Endothelial cell of umbilical vein (primary cell): ENCODE measurements at regions not wholly inside any gene's neighbourhood (a gene's known extent, or its start where the extent isn't known, plus 50 kb on each side); places are given as distances from the start of the nearest gene placed in this dataset.

Experiments used
- BruUV-seq: library from RNA; stranded (reverse); fragments of 400-500 nt; replicated peaks from 2 replicates; lab custom pipeline; 2021; lab: Mats Ljungman, UMichigan
- CTCF ChIA-PET: fragments of 300-600, 350-600 bp; sonication (Branson Sonifier 250); formaldehyde crosslinking; loops from one replicate; lab custom pipeline; 2021; ENCODE audit warnings: antibody characterized with exemption, inconsistent platforms; lab: Charles Lee
- POLR2A ChIA-PET: fragments of 300-600, 350-600 bp; sonication (Branson Sonifier 250); formaldehyde crosslinking; loops from one replicate; lab custom pipeline; 2021; ENCODE audit warnings: antibody characterized with exemption, inconsistent platforms; lab: Charles Lee
- DNase-seq: peaks from one replicate; pipeline ENCODE4 v3.0.0-alpha.2; 2011; ENCODE audit warnings: low read depth, low spot score
- FAIRE-seq: peaks from 2 replicates; lab custom pipeline; 2011; peaks lifted over from hg19 to GRCh38; lab: Jason Lieb, UNC
- H2AFZ ChIP-seq: 2 replicates; pipeline ENCODE4 v1.6.0; 2012; ENCODE audit warnings: low read depth, low read length, control low read depth, inconsistent platforms
- H3K27ac ChIP-seq: 2 replicates; pipeline ENCODE4 v1.5.1; 2011; ENCODE audit warnings: low read depth, mild to moderate bottlenecking, control low read depth, low read length, moderate library complexity; ENCODE audit not compliant: insufficient read depth
- H3K27me3 ChIP-seq, 2 experiments: 2 replicates each; pipeline versions ENCODE4 v1.6.0 to v1.6.1; 2011; ENCODE audit warnings: low read length in 2 of 2, mixed read lengths in 1 of 2; ENCODE audit not compliant: control insufficient read depth in 2 of 2, insufficient read depth in 2 of 2
- H3K36me3 ChIP-seq, 2 experiments: 2 replicates in 1 of 2; 3 replicates in 1 of 2; pipeline ENCODE4 v1.5.1; 2011; ENCODE audit warnings: low read length in 2 of 2, mild to moderate bottlenecking in 1 of 2, moderate library complexity in 1 of 2; ENCODE audit not compliant: control insufficient read depth in 2 of 2, insufficient read depth in 2 of 2; ENCODE audit errors: extremely low read depth in 1 of 2
- H3K4me1 ChIP-seq: 3 replicates; pipeline ENCODE4 v1.5.1; 2011; ENCODE audit warnings: mild to moderate bottlenecking, low read length; ENCODE audit not compliant: control insufficient read depth, insufficient read depth; ENCODE audit errors: extremely low read depth
- H3K4me2 ChIP-seq: 2 replicates; pipeline ENCODE4 v1.6.1; 2011; ENCODE audit warnings: low read length, control low read depth, mixed read lengths; ENCODE audit not compliant: insufficient read depth
- H3K4me3 ChIP-seq, 3 experiments: fragments of 200-600 bp in 1 of 3; sonication (generic), shearing (Covaris generic) in 1 of 3; replicated peaks in 1 of 3; 2 replicates each; pipeline ENCODE4 v1.5.1; 2011 to 2016; ENCODE audit warnings: control low read depth in 3 of 3, low read length in 3 of 3, mild to moderate bottlenecking in 2 of 3, inconsistent platforms in 1 of 3, low read depth in 1 of 3, moderate library complexity in 1 of 3; ENCODE audit not compliant: insufficient read depth in 1 of 3
- H3K79me2 ChIP-seq: 2 replicates; pipeline ENCODE4 v1.6.0; 2012; ENCODE audit warnings: low read length, inconsistent platforms; ENCODE audit not compliant: control insufficient read depth, insufficient read depth
- H3K9ac ChIP-seq: replicated peaks from 2 replicates; pipeline ENCODE3; 2011; ENCODE audit warnings: low read length, control low read depth; ENCODE audit not compliant: insufficient read depth; ENCODE audit errors: extremely low read depth
- H3K9me1 ChIP-seq: replicated peaks from 3 replicates; pipeline ENCODE4 v1.6.0; 2011; ENCODE audit warnings: mild to moderate bottlenecking, low read length; ENCODE audit not compliant: control insufficient read depth, insufficient read depth; ENCODE audit errors: extremely low read depth
- H3K9me3 ChIP-seq: replicated peaks from 2 replicates; pipeline ENCODE4 v1.5.1; 2012; ENCODE audit warnings: low read length, inconsistent platforms; ENCODE audit not compliant: control insufficient read depth, insufficient read depth
- H4K20me1 ChIP-seq: replicated peaks from 2 replicates; pipeline ENCODE3; 2011; ENCODE audit warnings: mild to moderate bottlenecking, low read length; ENCODE audit not compliant: control insufficient read depth, insufficient read depth; ENCODE audit errors: extremely low read depth
- CTCF ChIP-seq, 2 donors: IDR thresholded peaks; 1 replicate in 1 of 2; 2 replicates in 1 of 2; pipeline ENCODE4 v1.5.1; 2011; ENCODE audit warnings: low read length in 2 of 2, mild to moderate bottlenecking in 2 of 2, moderate library complexity in 2 of 2, control low read depth in 1 of 2, inconsistent platforms in 1 of 2, low read depth in 1 of 2; ENCODE audit not compliant: insufficient read depth in 1 of 2; ENCODE audit errors: extremely low read depth in 1 of 2
- EZH2 ChIP-seq: IDR thresholded peaks from 2 replicates; pipeline ENCODE4 v1.6.1; 2012; ENCODE audit warnings: borderline replicate concordance, low read depth, mild to moderate bottlenecking, moderate library complexity, low read length, inconsistent platforms; ENCODE audit not compliant: severe bottlenecking
- FOS ChIP-seq: IDR thresholded peaks from 2 replicates; pipeline ENCODE4 v1.6.1; 2011; ENCODE audit warnings: mild to moderate bottlenecking, low read length, moderate library complexity, borderline replicate concordance; ENCODE audit not compliant: insufficient read depth
- GATA2 ChIP-seq: IDR thresholded peaks from 2 replicates; pipeline ENCODE4 v1.7.0; 2011; ENCODE audit warnings: low read depth, mild to moderate bottlenecking, moderate library complexity, mixed read lengths, low read length; ENCODE audit not compliant: insufficient read length, insufficient read depth
- JUN ChIP-seq: IDR thresholded peaks from 2 replicates; pipeline ENCODE4 v1.6.1; 2011; ENCODE audit warnings: borderline replicate concordance, low read depth; ENCODE audit not compliant: insufficient read length, insufficient read depth
- POLR2A ChIP-seq: IDR thresholded peaks from 2 replicates; pipeline ENCODE4 v1.6.1; 2012; ENCODE audit warnings: low read depth, mild to moderate bottlenecking, control low read depth, low read length
- POLR2AphosphoS5 ChIP-seq: IDR thresholded peaks from 2 replicates; pipeline ENCODE4 v1.6.1; 2012; ENCODE audit warnings: low read depth, mild to moderate bottlenecking, control low read depth, low read length, moderate library complexity; ENCODE audit not compliant: insufficient read depth
- dilution Hi-C: fragments of 300-500 bp; cut with MboI; formaldehyde crosslinking; loops from one replicate; pipeline ENCODE4 v1.15.0; 2019; ENCODE audit warnings: low sequenced_read_pairs; ENCODE audit not compliant: extremely low pct_ligation_motif_present
- intact Hi-C: fragments of 100-400 bp; cut with micrococcal nuclease; formaldehyde crosslinking; loops from one replicate; pipeline ENCODE4 v1.10.0; 2022

GRCh38 chrX:9253211-9253610, 211.6 kb upstream of the TBL1X start:
- H3K79me2 ChIP-seq = no peaks in the 10 kb centered on the region
- no peak overlapping the region for H3K4me3 ChIP-seq
- H2AFZ ChIP-seq = no peak overlapping the region
- no peak overlapping the region for H3K9ac ChIP-seq
- H3K27ac ChIP-seq = no peak overlapping the region
- no peaks in the 10 kb centered on the region for H3K27me3 ChIP-seq
- H3K9me3 ChIP-seq = no peaks in the 10 kb centered on the region
- intact Hi-C loops = no loop called here
- ChIA-PET POLR2A (no interaction called here), CTCF (no interaction called here)
- no peak for TF ChIP-seq JUN
- TF ChIP-seq GATA2 = no peak
- TF ChIP-seq POLR2A = no peak
- TF ChIP-seq FOS = no peak
- no peak for TF ChIP-seq EZH2
- no peak for TF ChIP-seq CTCF (IDR thresholded peaks at IDR 0.05; ENCODE audit: extremely low read depth in 1 of 2, insufficient read depth in 1 of 2, low read depth in 1 of 2, low read length in 2 of 2)
- TF ChIP-seq POLR2AphosphoS5 = no peak
- BruUV-seq = no TSS peak
- no peaks in the 10 kb centered on the region for H4K20me1 ChIP-seq
- H3K4me2 ChIP-seq = no peak overlapping the region
- FAIRE-seq (no peak), DNase-seq (no peak)
- H3K4me1 ChIP-seq = no peaks in the 10 kb centered on the region
- dilution Hi-C loops = no loop called here
- no peaks in the 10 kb centered on the region for H3K9me1 ChIP-seq
- no peaks in the 10 kb centered on the region for H3K36me3 ChIP-seq
